ENCODE measurements at regions not wholly inside any gene's neighbourhood (a gene's known extent, or its start where the extent isn't known, plus 50 kb on each side); places are given as distances from the start of the nearest gene placed in this dataset.

DNA sequence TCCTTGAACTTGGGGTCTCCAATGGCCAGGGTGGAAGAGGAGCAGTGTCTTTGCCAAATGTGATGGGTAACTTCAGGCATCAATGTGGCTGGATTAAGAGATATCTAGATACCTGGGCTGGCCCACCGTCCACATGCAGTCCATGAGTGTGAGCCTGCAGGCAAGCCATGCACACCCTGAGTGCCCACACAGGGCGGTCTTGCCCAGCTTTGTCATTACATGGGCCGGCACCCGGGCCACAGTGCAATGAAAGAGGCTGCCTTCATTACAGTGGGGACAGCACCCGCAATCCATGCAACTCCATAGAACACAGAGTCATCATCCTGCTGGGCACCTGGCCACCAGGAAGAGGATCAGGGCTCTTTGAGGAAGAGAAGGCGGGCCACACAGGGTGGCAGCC lies 263.8 kb upstream of the IRX1 start:
- TF ChIP-seq CTCF (conservative IDR thresholded peaks at IDR 0.05) = no peak
- Mint-ChIP-seq H3K27ac (ENCODE audit: unreplicated experiment) (no peak overlapping the region), H3K4me3 (no peak overlapping the region), H3K4me1 (no peaks in the 10 kb centered on the region), H3K9me3 (no peaks in the 10 kb centered on the region), H3K36me3 (ENCODE audit: low read depth) (no peaks in the 10 kb centered on the region), H3K27me3 (ENCODE audit: low read depth) (no peaks in the 10 kb centered on the region)
- DNase-seq (ENCODE audit: low read depth, low spot score) = no peak

GRCh38 chr5:3330442-3330841 lies 265.2 kb upstream of the IRX1 start:
- no peak for TF ChIP-seq CTCF (conservative IDR thresholded peaks at IDR 0.05)
- peaks cover 5% of the 10 kb centered on the region for H3K4me1 Mint-ChIP-seq
- DNase-seq (ENCODE audit: low read depth, low spot score) = no peak
- H3K9me3 Mint-ChIP-seq = no peaks in the 10 kb centered on the region
- no peak overlapping the region for H3K4me3 Mint-ChIP-seq
- no peaks in the 10 kb centered on the region for H3K36me3 Mint-ChIP-seq (ENCODE audit: low read depth)
- H3K27me3 Mint-ChIP-seq (ENCODE audit: low read depth) = no peaks in the 10 kb centered on the region
- no peak overlapping the region for H3K27ac Mint-ChIP-seq (ENCODE audit: unreplicated experiment)

DNA sequence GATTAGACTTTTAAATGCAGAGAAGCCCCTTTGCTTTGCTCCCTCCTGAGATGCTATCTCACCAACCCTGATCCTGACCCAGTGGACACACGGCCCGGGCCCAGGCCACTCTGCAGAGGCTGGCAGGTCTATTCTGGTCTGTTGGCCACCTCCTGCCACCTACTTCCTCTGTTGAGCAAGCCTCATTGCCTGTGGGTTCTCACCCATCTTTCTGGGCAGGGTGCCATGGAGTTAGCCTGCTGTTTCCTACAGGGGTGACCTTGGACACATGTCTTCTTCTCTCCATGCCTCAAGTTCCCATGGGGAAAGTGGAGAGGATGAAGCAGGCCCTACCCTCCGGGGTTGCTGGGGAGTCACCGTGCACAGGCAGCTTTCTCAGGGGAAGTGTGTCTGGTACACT lies 266.2 kb upstream of the IRX1 start:
- Mint-ChIP-seq H3K4me1 (peaks cover 11% of the 10 kb centered on the region), H3K36me3 (ENCODE audit: low read depth) (no peaks in the 10 kb centered on the region), H3K27me3 (ENCODE audit: low read depth) (no peaks in the 10 kb centered on the region), H3K4me3 (no peak overlapping the region), H3K9me3 (peaks cover 2% of the 10 kb centered on the region), H3K27ac (ENCODE audit: unreplicated experiment) (no peak overlapping the region)
- DNase-seq (ENCODE audit: low read depth, low spot score) = no peak
- no peak for TF ChIP-seq CTCF (conservative IDR thresholded peaks at IDR 0.05)

GRCh38 chr5:3326841-3327232 lies 268.8 kb upstream of the IRX1 start:
- H3K9me3 Mint-ChIP-seq = peaks cover 2% of the 10 kb centered on the region
- no peak overlapping the region for H3K27ac Mint-ChIP-seq (ENCODE audit: unreplicated experiment)
- peaks cover 11% of the 10 kb centered on the region for H3K4me1 Mint-ChIP-seq
- DNase-seq (ENCODE audit: low read depth, low spot score) = no peak
- no peak for TF ChIP-seq CTCF (conservative IDR thresholded peaks at IDR 0.05)
- H3K27me3 Mint-ChIP-seq (ENCODE audit: low read depth) = no peaks in the 10 kb centered on the region
- H3K4me3 Mint-ChIP-seq = no peak overlapping the region
- no peaks in the 10 kb centered on the region for H3K36me3 Mint-ChIP-seq (ENCODE audit: low read depth)

- Mint-ChIP-seq H3K9me3 (peaks cover 2% of the 10 kb centered on the region), H3K4me1 (peaks cover 11% of the 10 kb centered on the region), H3K4me3 (no peak overlapping the region), H3K27ac (ENCODE audit: unreplicated experiment) (no peak overlapping the region), H3K27me3 (ENCODE audit: low read depth) (no peaks in the 10 kb centered on the region), H3K36me3 (ENCODE audit: low read depth) (no peaks in the 10 kb centered on the region)
- DNase-seq (ENCODE audit: low read depth, low spot score) = no peak
- TF ChIP-seq CTCF (conservative IDR thresholded peaks at IDR 0.05) = no peak
These were observed 269.4 kb upstream of the IRX1 start for GRCh38 chr5:3325972-3326840.
